ENCODE measurements at regions not wholly inside any gene's neighbourhood (a gene's known extent, or its start where the extent isn't known, plus 50 kb on each side); places are given as distances from the start of the nearest gene placed in this dataset.

DNA sequence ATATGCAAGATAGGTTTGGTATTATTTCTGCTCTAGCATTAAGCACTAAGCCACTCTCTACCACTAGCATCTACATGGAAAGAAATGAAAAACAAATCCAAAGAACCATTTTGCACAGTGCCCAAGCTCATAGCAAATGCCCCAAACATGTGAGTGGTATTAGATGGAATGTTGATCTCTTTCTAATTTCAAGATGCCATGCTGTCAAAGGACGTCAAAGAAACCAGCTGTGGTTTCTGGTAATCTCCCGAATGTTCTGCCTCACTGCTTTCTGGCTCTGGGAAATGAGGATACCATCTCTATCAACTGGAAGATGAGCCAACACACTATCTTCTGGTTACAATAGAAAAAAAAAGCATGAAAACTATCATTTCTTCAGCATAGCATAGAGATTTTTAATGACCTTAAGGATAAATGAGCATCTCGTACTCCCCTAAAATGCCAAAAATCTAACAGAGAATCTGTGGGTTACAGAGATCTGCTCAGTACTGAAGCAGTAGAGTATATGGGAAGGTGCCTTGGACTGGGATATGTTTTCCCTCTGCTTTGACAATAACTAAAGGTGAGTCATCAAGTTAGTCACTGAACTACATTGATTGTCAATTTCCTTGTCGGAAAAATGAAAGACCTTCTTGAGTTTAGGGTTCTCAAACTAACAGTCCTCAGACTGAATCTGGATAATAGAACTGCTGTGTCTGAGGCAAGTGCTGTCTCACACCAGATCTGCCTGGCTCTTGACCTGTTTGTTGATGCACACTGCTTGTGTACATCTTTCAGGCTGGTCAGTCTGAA lies 244.8 kb upstream of the NCKAP5 start:
- no peaks in the 10 kb centered on the region for H3K27me3 ChIP-seq (ENCODE audit: insufficient read depth)
- H3F3A ChIP-seq (replicated peaks; ENCODE audit: low read depth), result no peaks in the 10 kb centered on the region
- H3K79me2 ChIP-seq (replicated peaks; ENCODE audit: insufficient read depth), result no peaks in the 10 kb centered on the region
- Mint-ChIP-seq H3K9me3 (peaks cover 6% of the 10 kb centered on the region), H3K4me1 (peaks cover 16% of the 10 kb centered on the region), H3K27ac (no peak overlapping the region), H3K36me3 (ENCODE audit: low read depth) (no peaks in the 10 kb centered on the region; the same call in 1 of the 3 replicates), H3K4me3 (no peak overlapping the region), H3K27me3 (ENCODE audit: insufficient read depth, low read depth, poor library complexity) (peaks cover 8% of the 10 kb centered on the region)
- no peak for DNase-seq (ENCODE audit: low spot score)
- no peak overlapping the region for H2AFZ ChIP-seq
- no peaks in the 10 kb centered on the region for H3K36me3 ChIP-seq (ENCODE audit: insufficient read depth)
- peaks cover 3% of the 10 kb centered on the region; the same call in 1 of the 2 replicates for H3K4me1 ChIP-seq (ENCODE audit: insufficient read depth)
- H3K9me2 ChIP-seq (ENCODE audit: insufficient read depth), result 0 out of 2 replicates have a peak, but pooled peaks cover 4% of the 10 kb centered on the region
- no peaks in the 10 kb centered on the region for H4K20me1 ChIP-seq (replicated peaks; ENCODE audit: insufficient read depth)
- no peak overlapping the region for H3K4me3 ChIP-seq
- TF ChIP-seq ZNF114 (CRISPR knock-in tag; IDR thresholded peaks at IDR 0.05), result no peak
- TF ChIP-seq, protein P1, sequence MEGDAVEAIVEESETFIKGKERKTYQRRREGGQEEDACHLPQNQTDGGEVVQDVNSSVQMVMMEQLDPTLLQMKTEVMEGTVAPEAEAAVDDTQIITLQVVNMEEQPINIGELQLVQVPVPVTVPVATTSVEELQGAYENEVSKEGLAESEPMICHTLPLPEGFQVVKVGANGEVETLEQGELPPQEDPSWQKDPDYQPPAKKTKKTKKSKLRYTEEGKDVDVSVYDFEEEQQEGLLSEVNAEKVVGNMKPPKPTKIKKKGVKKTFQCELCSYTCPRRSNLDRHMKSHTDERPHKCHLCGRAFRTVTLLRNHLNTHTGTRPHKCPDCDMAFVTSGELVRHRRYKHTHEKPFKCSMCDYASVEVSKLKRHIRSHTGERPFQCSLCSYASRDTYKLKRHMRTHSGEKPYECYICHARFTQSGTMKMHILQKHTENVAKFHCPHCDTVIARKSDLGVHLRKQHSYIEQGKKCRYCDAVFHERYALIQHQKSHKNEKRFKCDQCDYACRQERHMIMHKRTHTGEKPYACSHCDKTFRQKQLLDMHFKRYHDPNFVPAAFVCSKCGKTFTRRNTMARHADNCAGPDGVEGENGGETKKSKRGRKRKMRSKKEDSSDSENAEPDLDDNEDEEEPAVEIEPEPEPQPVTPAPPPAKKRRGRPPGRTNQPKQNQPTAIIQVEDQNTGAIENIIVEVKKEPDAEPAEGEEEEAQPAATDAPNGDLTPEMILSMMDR (conservative IDR thresholded peaks at IDR 0.05; ENCODE audit: low read depth in 2 of 2), result no peak
- TF ChIP-seq EZH2 (IDR thresholded peaks at IDR 0.05; ENCODE audit: low read depth, unreplicated experiment), result no peak
- TF ChIP-seq, protein P2, sequence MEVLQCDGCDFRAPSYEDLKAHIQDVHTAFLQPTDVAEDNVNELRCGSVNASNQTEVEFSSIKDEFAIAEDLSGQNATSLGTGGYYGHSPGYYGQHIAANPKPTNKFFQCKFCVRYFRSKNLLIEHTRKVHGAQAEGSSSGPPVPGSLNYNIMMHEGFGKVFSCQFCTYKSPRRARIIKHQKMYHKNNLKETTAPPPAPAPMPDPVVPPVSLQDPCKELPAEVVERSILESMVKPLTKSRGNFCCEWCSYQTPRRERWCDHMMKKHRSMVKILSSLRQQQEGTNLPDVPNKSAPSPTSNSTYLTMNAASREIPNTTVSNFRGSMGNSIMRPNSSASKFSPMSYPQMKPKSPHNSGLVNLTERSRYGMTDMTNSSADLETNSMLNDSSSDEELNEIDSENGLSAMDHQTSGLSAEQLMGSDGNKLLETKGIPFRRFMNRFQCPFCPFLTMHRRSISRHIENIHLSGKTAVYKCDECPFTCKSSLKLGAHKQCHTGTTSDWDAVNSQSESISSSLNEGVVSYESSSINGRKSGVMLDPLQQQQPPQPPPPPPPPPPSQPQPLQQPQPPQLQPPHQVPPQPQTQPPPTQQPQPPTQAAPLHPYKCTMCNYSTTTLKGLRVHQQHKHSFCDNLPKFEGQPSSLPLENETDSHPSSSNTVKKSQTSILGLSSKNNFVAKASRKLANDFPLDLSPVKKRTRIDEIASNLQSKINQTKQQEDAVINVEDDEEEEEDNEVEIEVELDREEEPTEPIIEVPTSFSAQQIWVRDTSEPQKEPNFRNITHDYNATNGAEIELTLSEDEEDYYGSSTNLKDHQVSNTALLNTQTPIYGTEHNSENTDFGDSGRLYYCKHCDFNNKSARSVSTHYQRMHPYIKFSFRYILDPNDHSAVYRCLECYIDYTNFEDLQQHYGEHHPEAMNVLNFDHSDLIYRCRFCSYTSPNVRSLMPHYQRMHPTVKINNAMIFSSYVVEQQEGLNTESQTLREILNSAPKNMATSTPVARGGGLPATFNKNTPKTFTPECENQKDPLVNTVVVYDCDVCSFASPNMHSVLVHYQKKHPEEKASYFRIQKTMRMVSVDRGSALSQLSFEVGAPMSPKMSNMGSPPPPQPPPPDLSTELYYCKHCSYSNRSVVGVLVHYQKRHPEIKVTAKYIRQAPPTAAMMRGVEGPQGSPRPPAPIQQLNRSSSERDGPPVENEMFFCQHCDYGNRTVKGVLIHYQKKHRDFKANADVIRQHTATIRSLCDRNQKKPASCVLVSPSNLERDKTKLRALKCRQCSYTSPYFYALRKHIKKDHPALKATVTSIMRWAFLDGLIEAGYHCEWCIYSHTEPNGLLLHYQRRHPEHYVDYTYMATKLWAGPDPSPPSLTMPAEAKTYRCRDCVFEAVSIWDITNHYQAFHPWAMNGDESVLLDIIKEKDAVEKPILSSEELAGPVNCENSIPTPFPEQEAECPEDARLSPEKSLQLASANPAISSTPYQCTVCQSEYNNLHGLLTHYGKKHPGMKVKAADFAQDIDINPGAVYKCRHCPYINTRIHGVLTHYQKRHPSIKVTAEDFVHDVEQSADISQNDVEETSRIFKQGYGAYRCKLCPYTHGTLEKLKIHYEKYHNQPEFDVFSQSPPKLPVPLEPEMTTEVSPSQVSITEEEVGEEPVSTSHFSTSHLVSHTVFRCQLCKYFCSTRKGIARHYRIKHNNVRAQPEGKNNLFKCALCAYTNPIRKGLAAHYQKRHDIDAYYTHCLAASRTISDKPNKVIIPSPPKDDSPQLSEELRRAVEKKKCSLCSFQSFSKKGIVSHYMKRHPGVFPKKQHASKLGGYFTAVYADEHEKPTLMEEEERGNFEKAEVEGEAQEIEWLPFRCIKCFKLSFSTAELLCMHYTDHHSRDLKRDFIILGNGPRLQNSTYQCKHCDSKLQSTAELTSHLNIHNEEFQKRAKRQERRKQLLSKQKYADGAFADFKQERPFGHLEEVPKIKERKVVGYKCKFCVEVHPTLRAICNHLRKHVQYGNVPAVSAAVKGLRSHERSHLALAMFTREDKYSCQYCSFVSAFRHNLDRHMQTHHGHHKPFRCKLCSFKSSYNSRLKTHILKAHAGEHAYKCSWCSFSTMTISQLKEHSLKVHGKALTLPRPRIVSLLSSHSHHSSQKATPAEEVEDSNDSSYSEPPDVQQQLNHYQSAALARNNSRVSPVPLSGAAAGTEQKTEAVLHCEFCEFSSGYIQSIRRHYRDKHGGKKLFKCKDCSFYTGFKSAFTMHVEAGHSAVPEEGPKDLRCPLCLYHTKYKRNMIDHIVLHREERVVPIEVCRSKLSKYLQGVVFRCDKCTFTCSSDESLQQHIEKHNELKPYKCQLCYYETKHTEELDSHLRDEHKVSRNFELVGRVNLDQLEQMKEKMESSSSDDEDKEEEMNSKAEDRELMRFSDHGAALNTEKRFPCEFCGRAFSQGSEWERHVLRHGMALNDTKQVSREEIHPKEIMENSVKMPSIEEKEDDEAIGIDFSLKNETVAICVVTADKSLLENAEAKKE (CRISPR knock-in tag; IDR thresholded peaks at IDR 0.05), result no peak
- no peak for TF ChIP-seq POLR2AphosphoS5 (IDR thresholded peaks at IDR 0.05; ENCODE audit: low read depth)
- TF ChIP-seq JUNB (IDR thresholded peaks at IDR 0.05; ENCODE audit: unreplicated experiment), result no peak
- TF ChIP-seq, protein P3, sequence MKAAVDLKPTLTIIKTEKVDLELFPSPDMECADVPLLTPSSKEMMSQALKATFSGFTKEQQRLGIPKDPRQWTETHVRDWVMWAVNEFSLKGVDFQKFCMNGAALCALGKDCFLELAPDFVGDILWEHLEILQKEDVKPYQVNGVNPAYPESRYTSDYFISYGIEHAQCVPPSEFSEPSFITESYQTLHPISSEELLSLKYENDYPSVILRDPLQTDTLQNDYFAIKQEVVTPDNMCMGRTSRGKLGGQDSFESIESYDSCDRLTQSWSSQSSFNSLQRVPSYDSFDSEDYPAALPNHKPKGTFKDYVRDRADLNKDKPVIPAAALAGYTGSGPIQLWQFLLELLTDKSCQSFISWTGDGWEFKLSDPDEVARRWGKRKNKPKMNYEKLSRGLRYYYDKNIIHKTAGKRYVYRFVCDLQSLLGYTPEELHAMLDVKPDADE (IDR thresholded peaks at IDR 0.05), result no peak
- TF ChIP-seq EZH2phosphoT487 (IDR thresholded peaks at IDR 0.05; ENCODE audit: unreplicated experiment), result no peak
- TF ChIP-seq, protein P4, sequence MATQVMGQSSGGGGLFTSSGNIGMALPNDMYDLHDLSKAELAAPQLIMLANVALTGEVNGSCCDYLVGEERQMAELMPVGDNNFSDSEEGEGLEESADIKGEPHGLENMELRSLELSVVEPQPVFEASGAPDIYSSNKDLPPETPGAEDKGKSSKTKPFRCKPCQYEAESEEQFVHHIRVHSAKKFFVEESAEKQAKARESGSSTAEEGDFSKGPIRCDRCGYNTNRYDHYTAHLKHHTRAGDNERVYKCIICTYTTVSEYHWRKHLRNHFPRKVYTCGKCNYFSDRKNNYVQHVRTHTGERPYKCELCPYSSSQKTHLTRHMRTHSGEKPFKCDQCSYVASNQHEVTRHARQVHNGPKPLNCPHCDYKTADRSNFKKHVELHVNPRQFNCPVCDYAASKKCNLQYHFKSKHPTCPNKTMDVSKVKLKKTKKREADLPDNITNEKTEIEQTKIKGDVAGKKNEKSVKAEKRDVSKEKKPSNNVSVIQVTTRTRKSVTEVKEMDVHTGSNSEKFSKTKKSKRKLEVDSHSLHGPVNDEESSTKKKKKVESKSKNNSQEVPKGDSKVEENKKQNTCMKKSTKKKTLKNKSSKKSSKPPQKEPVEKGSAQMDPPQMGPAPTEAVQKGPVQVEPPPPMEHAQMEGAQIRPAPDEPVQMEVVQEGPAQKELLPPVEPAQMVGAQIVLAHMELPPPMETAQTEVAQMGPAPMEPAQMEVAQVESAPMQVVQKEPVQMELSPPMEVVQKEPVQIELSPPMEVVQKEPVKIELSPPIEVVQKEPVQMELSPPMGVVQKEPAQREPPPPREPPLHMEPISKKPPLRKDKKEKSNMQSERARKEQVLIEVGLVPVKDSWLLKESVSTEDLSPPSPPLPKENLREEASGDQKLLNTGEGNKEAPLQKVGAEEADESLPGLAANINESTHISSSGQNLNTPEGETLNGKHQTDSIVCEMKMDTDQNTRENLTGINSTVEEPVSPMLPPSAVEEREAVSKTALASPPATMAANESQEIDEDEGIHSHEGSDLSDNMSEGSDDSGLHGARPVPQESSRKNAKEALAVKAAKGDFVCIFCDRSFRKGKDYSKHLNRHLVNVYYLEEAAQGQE (IDR thresholded peaks at IDR 0.05; ENCODE audit: unreplicated experiment), result no peak
- no peak for ATAC-seq
- no peak overlapping the region for H3K27ac ChIP-seq (ENCODE audit: low read depth)
- H3K4me2 ChIP-seq, result no peak overlapping the region

Measured in GM23338 (cell line).